Omental fat pad (tissue), 3 donors: ENCODE measurements at regions not wholly inside any gene's neighbourhood (a gene's known extent, or its start where the extent isn't known, plus 50 kb on each side); places are given as distances from the start of the nearest gene placed in this dataset.

Source experiments
- ATAC-seq: fragments of 150-250 bp; one replicate; pipeline ENCODE4 v1.9.1; 2016; ENCODE audit warnings: mild to moderate bottlenecking, moderate library complexity; ENCODE audit not compliant: low FRiP score
- DNase-seq: peaks from one replicate; pipeline ENCODE4 v3.0.0-alpha.2; 2019; ENCODE audit warnings: low spot score
- TF ChIP-seq, protein P1 (sequence below), 3 donors: fragments of 450-650 bp; IDR thresholded peaks; one replicate each; pipeline ENCODE4 v1.5.1; 2016 to 2017; ENCODE audit warnings: antibody characterized with exemption in 3 of 3, mild to moderate bottlenecking in 3 of 3, moderate library complexity in 2 of 3

DNA sequence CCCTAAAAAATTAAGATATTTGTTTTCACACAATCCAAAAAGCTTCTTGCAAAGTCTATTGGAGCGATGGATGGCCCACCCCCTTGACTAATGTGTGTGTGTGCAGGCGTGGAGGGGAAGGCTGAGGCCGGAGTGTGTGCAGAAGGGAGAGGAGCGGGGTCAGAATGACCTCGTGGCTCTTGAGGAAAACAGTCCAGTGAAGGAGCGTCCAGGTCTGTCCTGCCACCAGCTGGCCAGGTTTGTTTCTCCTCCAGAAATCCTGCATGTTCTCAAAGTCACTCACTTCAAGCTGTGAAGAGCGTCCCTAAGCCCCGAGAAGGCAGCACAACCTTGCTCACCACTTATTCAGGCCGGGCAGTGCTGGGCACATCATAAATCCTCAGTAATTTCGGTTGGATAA, 69.5 kb upstream of the SSX2IP start:
- no peak for DNase-seq
- TF ChIP-seq, protein P1, sequence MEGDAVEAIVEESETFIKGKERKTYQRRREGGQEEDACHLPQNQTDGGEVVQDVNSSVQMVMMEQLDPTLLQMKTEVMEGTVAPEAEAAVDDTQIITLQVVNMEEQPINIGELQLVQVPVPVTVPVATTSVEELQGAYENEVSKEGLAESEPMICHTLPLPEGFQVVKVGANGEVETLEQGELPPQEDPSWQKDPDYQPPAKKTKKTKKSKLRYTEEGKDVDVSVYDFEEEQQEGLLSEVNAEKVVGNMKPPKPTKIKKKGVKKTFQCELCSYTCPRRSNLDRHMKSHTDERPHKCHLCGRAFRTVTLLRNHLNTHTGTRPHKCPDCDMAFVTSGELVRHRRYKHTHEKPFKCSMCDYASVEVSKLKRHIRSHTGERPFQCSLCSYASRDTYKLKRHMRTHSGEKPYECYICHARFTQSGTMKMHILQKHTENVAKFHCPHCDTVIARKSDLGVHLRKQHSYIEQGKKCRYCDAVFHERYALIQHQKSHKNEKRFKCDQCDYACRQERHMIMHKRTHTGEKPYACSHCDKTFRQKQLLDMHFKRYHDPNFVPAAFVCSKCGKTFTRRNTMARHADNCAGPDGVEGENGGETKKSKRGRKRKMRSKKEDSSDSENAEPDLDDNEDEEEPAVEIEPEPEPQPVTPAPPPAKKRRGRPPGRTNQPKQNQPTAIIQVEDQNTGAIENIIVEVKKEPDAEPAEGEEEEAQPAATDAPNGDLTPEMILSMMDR (IDR thresholded peaks at IDR 0.05), result no peak
- no peak for ATAC-seq

DNA sequence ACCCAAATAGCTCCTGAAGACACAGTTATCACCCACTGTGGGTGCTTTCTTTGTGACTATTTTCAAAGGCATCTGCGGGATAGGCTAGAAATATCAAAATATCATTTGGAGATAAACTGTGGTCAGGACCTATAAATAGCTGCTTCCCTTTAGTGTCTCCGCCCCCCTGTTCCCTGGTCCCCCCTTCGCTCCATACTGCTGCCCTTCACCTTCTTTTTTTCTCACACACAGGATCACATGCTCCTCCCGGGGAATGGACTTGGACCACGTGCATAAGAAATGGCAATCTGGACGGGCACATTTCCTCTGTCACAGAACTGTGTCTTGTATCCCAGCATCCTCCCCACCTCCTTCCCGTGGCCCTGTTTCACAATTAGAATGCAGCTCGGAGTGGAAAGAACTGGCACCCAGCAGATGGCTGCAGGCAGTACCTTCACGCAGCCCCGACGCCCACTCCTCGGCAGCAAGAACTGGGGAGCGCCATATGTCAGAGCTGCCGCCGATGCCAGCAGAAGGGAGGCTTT, 68.8 kb upstream of the SSX2IP start:
- DNase-seq, result no peak
- TF ChIP-seq, protein P1 (IDR thresholded peaks at IDR 0.05), result no peak

DNA sequence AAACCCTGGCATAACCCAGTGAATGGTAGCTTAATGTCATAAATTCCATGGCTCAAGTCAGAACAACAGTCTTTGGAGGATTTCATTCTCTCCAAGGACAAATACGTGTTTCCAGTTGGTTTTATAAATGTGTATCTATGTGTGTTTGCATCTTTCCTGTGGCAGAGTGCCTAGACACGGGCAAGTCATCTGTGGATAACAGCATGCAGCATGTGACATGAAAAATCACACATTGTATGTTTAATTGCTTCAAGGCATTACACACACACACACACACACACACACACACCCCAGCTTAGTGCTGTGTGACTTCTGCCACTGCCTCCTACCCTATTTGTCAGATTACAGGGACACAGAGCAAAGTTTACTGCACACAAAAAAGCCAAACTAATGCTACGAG, 68.2 kb upstream of the SSX2IP start:
- no peak for DNase-seq
- TF ChIP-seq, protein P1 (IDR thresholded peaks at IDR 0.05), result no peak
- no peak for ATAC-seq

More for the DNA sequence above, 68.8 kb upstream of the SSX2IP start:
- no peak for ATAC-seq

DNA sequence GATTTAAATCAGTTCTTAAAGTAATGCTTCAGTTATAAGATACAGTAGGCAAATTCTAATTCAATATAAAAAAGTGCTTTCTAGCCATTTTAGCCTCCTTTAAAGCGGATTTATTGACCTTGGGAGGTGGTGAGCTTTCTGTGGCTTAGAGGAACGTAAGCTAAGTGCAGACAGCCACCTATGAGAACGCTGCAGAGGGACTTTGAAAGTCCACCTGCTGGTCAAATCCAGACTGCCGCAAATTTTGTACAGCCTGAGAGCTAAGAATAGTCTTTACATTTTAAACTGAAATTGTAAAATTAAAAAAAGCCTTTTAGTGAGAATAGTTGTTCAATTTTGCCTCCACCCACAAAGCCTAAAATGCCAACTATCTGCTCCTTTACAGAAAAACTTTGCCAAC, 67.0 kb upstream of the SSX2IP start:
- no peak for ATAC-seq
- no peak for DNase-seq
- TF ChIP-seq, protein P1 (IDR thresholded peaks at IDR 0.05), result no peak

DNA sequence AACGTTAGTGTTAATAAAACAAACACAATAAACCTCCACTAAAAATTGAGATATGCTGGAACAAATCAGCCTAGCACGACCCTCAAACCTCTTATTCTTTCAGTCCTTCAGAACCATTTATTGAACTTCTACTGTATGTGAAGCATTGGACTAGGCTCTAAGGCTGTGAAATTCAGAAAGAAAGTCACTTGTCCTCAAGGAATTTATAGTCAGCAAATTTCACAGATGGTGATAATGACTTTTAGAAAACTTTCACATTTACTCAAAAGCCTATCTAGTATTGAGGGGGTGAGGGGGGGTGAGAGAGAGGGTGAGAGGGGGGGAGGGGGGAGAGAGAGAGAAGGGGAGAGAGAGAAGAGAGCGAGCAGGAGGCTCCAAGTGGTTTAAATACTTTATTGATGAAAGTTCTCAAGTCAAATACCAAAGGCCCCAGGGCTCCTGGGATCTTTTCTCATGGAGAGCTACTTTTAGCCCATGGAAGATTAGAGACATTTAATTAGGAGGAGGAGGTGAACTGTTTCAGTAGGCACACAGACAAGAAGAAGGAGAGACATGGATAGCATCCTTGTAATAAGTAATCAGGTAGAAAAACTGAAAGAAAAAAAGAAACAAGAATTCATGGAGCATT, 66.3 kb upstream of the SSX2IP start:
- DNase-seq, result no peak
- no peak for ATAC-seq
- TF ChIP-seq, protein P1 (IDR thresholded peaks at IDR 0.05), result no peak

DNA sequence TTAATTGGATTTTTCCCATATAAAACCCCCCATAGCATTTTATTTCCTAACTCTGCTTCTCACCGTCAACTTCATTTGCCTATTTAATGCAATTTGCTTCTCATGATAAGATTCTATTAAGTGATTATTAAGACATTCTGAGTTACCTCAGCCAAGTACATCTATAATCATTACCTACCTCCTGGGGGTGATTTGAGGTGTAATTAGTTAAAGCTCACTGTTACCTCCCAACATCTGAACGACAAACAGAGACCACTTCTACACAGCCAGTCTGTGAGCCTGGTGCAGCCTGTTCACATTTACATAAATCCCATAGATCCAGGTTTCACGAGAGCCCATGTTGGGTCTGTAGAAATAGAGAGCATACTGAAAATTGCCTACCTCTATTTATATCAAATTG, 65.7 kb upstream of the SSX2IP start:
- no peak for DNase-seq
- TF ChIP-seq, protein P1 (IDR thresholded peaks at IDR 0.05), result no peak
- no peak for ATAC-seq

DNA sequence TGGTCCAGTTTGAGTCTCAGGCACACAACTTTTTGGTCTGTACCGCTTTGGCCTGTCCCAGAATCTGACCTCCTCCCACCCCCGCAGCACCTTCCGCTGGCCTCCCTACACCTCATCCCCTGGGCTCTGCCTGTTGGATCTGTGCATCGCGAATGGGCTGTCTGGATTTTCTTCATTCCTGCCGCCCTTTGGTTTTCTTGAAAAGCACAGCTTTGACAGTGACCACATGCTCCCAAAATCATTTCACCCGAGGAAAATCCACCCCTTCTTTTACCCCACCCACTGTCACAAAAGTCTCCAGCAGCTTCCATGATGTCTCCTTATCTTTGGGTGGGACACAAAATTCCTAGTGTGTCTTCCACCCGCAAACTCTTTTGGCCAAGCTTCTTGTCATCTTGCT, 65.0 kb upstream of the SSX2IP start:
- DNase-seq (no peak), ATAC-seq (no peak)
- TF ChIP-seq, protein P1 (IDR thresholded peaks at IDR 0.05), result no peak
